Glutamatergic neuron (in vitro differentiated cells): ENCODE measurements at regions not wholly inside any gene's neighbourhood (a gene's known extent, or its start where the extent isn't known, plus 50 kb on each side); places are given as distances from the start of the nearest gene placed in this dataset.

Experiments used
- DNase-seq: peaks from one replicate; pipeline ENCODE4 v3.0.0; 2022
- H3K27ac Mint-ChIP-seq: one replicate; pipeline ENCODE4 v1.8.0; 2020; ENCODE audit warnings: mild to moderate bottlenecking, mixed read lengths, inconsistent platforms; ENCODE audit not compliant: unreplicated experiment
- H3K27me3 Mint-ChIP-seq: one replicate; pipeline ENCODE4 v1.8.0; 2020; ENCODE audit warnings: mild to moderate bottlenecking, moderate library complexity, mixed read lengths, inconsistent platforms; ENCODE audit not compliant: unreplicated experiment
- H3K36me3 Mint-ChIP-seq: one replicate; pipeline ENCODE4 v1.8.0; 2020; ENCODE audit warnings: mild to moderate bottlenecking, mixed read lengths, inconsistent platforms; ENCODE audit not compliant: unreplicated experiment
- H3K4me1 Mint-ChIP-seq: one replicate; pipeline ENCODE4 v1.8.0; 2020; ENCODE audit warnings: mild to moderate bottlenecking, low read depth, mixed read lengths, inconsistent platforms; ENCODE audit not compliant: unreplicated experiment
- H3K4me3 Mint-ChIP-seq: one replicate; pipeline ENCODE4 v1.8.0; 2020; ENCODE audit warnings: mild to moderate bottlenecking, mixed read lengths, inconsistent platforms; ENCODE audit not compliant: unreplicated experiment
- H3K9me3 Mint-ChIP-seq: one replicate; pipeline ENCODE4 v1.8.0; 2020; ENCODE audit warnings: mild to moderate bottlenecking, moderate library complexity, mixed read lengths, inconsistent platforms; ENCODE audit not compliant: unreplicated experiment
- TF ChIP-seq, protein P1 (sequence below): fragments of 200-600 bp; sonication (generic); IDR thresholded peaks from one replicate; pipeline ENCODE4 v1.5.0; 2021; ENCODE audit not compliant: partially characterized antibody, unreplicated experiment

DNA sequence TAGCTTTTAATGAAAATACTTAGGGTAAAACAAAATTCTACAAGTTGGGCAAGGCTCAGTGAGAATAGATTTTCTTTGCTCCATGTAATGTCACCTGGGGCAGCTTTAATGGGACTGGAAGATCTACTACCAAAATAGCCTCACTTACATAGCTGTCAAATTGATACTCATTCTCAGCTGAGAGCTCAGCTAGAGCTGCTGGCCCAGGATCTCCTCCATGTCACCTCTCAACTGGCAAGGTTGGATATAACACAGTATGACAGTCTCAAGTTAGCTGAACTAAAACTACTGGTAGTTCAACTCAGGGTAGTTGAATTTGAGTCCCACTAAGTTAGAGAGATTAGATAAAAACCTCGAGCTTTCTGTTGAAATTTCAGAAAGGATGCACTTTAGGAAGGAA lies 218.5 kb upstream of the PLSCR5 start:
- Mint-ChIP-seq H3K4me3 (no peak overlapping the region), H3K9me3 (no peaks in the 10 kb centered on the region), H3K27ac (no peak overlapping the region), H3K36me3 (no peaks in the 10 kb centered on the region), H3K4me1 (peaks cover 4% of the 10 kb centered on the region), H3K27me3 (no peaks in the 10 kb centered on the region)
- TF ChIP-seq, protein P1, sequence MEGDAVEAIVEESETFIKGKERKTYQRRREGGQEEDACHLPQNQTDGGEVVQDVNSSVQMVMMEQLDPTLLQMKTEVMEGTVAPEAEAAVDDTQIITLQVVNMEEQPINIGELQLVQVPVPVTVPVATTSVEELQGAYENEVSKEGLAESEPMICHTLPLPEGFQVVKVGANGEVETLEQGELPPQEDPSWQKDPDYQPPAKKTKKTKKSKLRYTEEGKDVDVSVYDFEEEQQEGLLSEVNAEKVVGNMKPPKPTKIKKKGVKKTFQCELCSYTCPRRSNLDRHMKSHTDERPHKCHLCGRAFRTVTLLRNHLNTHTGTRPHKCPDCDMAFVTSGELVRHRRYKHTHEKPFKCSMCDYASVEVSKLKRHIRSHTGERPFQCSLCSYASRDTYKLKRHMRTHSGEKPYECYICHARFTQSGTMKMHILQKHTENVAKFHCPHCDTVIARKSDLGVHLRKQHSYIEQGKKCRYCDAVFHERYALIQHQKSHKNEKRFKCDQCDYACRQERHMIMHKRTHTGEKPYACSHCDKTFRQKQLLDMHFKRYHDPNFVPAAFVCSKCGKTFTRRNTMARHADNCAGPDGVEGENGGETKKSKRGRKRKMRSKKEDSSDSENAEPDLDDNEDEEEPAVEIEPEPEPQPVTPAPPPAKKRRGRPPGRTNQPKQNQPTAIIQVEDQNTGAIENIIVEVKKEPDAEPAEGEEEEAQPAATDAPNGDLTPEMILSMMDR, result no peak
- DNase-seq, result no peak

DNA sequence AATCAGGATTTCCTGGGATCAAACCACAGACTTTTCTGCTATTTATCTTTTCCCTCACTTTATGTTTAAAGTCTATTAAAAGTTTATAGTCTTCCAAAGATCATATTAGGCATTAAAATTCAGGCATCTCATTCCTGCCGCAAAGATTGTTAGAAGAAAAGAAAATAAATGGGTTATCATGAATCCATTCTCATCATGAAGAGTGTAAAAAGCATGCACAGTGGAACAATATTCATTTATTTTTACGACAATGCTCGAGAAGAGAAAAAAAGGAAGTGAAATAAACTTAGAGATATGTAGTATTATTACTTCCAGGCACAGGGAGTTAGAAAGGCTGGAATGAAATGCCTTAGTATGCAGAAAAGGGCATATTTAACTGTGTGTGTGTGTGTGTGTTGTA lies 213.7 kb upstream of the PLSCR5 start:
- no peaks in the 10 kb centered on the region for H3K36me3 Mint-ChIP-seq
- H3K27ac Mint-ChIP-seq, result peak overlapping the region; percentile 73
- no peaks in the 10 kb centered on the region for H3K9me3 Mint-ChIP-seq
- no peak overlapping the region for H3K4me3 Mint-ChIP-seq
- no peak for DNase-seq
- H3K27me3 Mint-ChIP-seq, result no peaks in the 10 kb centered on the region
- TF ChIP-seq, protein P1, result no peak
- peaks cover 20% of the 10 kb centered on the region for H3K4me1 Mint-ChIP-seq

DNA sequence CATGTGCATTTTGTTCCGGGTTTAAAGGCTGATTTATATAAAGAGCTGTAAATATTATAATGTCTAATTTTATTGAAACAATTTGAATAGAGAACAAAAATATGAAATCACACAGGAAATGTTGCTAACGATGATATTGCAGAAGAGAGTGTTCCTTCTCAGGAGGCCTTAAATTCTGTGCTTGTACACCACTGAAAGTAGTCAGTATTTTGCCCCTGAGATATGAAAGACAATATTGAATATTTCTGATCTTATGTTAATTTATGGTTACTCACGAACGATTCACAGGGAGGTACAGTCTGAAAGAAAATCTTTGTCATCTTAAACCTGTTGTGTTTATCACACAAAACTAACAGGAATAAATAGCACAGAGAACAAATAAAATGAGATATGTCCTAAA lies 213.2 kb upstream of the PLSCR5 start:
- no peak overlapping the region for H3K4me3 Mint-ChIP-seq
- peak overlapping the region; percentile 73 for H3K27ac Mint-ChIP-seq
- DNase-seq, result no peak
- H3K9me3 Mint-ChIP-seq, result no peaks in the 10 kb centered on the region
- H3K27me3 Mint-ChIP-seq, result no peaks in the 10 kb centered on the region
- H3K4me1 Mint-ChIP-seq, result peaks cover 20% of the 10 kb centered on the region
- no peaks in the 10 kb centered on the region for H3K36me3 Mint-ChIP-seq
- TF ChIP-seq, protein P1, result no peak

DNA sequence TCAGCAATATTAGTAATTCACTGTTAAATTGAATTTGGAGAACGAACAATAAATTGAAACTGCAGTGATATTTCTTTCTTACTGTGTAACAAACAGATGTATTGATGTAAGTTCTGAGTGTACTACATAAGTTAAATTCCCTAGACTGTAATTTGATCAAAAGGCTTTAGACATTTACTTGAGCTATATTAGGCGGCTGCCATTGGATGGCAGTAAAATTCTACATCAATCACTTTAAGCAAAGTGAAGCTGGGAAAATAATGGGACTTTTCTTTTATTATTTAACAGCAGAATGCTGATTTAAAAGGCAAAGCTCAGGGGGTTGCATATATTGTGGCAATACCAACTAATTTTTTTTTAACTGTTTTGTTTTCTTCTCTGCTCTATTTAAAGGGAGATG lies 212.6 kb upstream of the PLSCR5 start:
- TF ChIP-seq, protein P1, result peak; percentile 10
- H3K4me3 Mint-ChIP-seq, result no peak overlapping the region
- no peaks in the 10 kb centered on the region for H3K9me3 Mint-ChIP-seq
- no peak for DNase-seq
- H3K27me3 Mint-ChIP-seq, result no peaks in the 10 kb centered on the region
- H3K4me1 Mint-ChIP-seq, result peaks cover 20% of the 10 kb centered on the region
- H3K27ac Mint-ChIP-seq, result peak overlapping the region; percentile 44
- no peaks in the 10 kb centered on the region for H3K36me3 Mint-ChIP-seq

DNA sequence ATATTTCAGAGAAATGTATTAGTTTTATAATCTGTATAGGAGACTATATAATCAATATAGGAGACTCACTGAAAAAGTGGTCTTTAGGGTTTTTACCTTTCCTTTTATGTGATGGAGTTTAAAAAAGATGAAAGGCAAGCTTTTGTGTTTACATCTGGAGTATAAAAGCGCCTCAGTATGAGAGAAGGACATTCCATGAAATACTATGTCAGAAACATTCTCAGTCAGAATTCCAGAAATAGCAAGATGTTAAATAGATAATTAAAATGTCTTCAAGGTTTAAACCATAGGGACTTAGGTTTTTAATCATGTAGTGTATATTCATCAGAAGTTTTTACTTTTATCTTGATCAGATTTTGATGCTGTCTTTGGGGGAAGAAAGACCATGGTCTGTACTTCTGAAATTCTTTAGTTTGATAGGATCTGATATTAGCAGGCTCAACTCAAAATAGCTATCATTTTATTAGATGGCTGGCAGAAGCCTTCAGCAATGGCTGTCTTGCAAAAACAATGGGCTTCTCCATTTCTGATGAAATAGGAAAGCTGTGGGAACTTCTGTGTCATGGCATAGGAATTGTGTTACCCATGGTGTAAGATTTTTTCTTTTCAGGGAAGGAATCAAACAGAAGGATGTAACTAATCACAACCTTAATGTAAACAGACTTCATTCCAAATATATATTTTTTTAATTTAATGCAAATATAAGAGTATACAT lies 209.6 kb upstream of the PLSCR5 start:
- H3K4me1 Mint-ChIP-seq, result peaks cover 20% of the 10 kb centered on the region
- H3K27ac Mint-ChIP-seq, result peak overlapping the region; percentile 8
- no peak for DNase-seq
- H3K27me3 Mint-ChIP-seq, result no peaks in the 10 kb centered on the region
- TF ChIP-seq, protein P1, result no peak
- no peak overlapping the region for H3K4me3 Mint-ChIP-seq
- H3K36me3 Mint-ChIP-seq, result no peaks in the 10 kb centered on the region
- H3K9me3 Mint-ChIP-seq, result no peaks in the 10 kb centered on the region
